Upper lobe of left lung (tissue), 6 donors: ENCODE measurements at regions not wholly inside any gene's neighbourhood (a gene's known extent, or its start where the extent isn't known, plus 50 kb on each side); places are given as distances from the start of the nearest gene placed in this dataset.

Source experiments
- ATAC-seq, 2 donors: fragments of 200-7000 bp; cut with Tn5 transposase; one replicate each; pipeline ENCODE4 v1.9.1; 2022; ENCODE audit warnings: mild to moderate bottlenecking in 2 of 2, moderate library complexity in 2 of 2; ENCODE audit not compliant: low FRiP score in 2 of 2
- DNase-seq, 2 donors: peaks; one replicate each; pipeline ENCODE4 v3.0.0-alpha.2; 2019 to 2020
- H3K27ac ChIP-seq, 4 donors: fragments of 200-600 bp; sonication (generic); one replicate each; pipeline ENCODE4 v1.5.1; 2016 to 2019
- H3K27me3 ChIP-seq, 4 donors: fragments of 200-600 bp; sonication (generic); one replicate each; pipeline ENCODE4 v1.5.1; 2017 to 2019
- H3K36me3 ChIP-seq, 4 donors: fragments of 200-600 bp; sonication (generic); one replicate each; pipeline ENCODE4 v1.5.1; 2016 to 2019
- H3K4me1 ChIP-seq, 4 donors: fragments of 200-600 bp; sonication (generic); one replicate each; pipeline ENCODE4 v1.5.1; 2018 to 2019
- H3K4me3 ChIP-seq, 4 donors: fragments of 200-600 bp; sonication (generic); one replicate each; pipeline ENCODE4 v1.5.1; 2017 to 2019; ENCODE audit warnings: mild to moderate bottlenecking in 2 of 4, moderate library complexity in 1 of 4
- H3K9me3 ChIP-seq, 4 donors: fragments of 200-600 bp; sonication (generic); one replicate each; pipeline ENCODE4 v1.5.1; 2018 to 2019
- EP300 ChIP-seq, 4 donors: sonication (generic); formaldehyde crosslinking; IDR thresholded peaks; one replicate each; pipeline ENCODE4 v1.5.1; 2017; ENCODE audit warnings: antibody characterized with exemption in 4 of 4, control low read depth in 2 of 4
- POLR2A ChIP-seq, 4 donors: fragments of 450-650 bp; IDR thresholded peaks; one replicate each; pipeline ENCODE4 v1.5.1; 2016 to 2017; ENCODE audit warnings: antibody characterized with exemption in 4 of 4, mild to moderate bottlenecking in 2 of 4
- POLR2AphosphoS5 ChIP-seq, 2 donors: sonication (generic); formaldehyde crosslinking; IDR thresholded peaks; one replicate each; pipeline ENCODE4 v1.5.1; 2017; ENCODE audit warnings: antibody characterized with exemption in 2 of 2
- WGBS, 2 donors: methylation state at CpG; one replicate each; pipeline ENCODE4 v1.1.5; 2017 to 2018; 5-methylcytosine and 5-hydroxymethylcytosine counted together
- TF ChIP-seq, protein P1 (sequence below), 6 experiments: fragments of 450-650 bp in 4 of 6; fragments of 200-600 bp in 2 of 6; sonication (generic) in 2 of 6; IDR thresholded peaks; one replicate each; pipeline ENCODE4 v1.5.1; 2016 to 2019; ENCODE audit warnings: antibody characterized with exemption in 6 of 6
- donor health status: DM: no; HTN: no; CAD: no; lungs with moderate emphysema.
- donor health status: DM: no; HTN: yes; CAD: no; lungs with severe emphysema.

DNA sequence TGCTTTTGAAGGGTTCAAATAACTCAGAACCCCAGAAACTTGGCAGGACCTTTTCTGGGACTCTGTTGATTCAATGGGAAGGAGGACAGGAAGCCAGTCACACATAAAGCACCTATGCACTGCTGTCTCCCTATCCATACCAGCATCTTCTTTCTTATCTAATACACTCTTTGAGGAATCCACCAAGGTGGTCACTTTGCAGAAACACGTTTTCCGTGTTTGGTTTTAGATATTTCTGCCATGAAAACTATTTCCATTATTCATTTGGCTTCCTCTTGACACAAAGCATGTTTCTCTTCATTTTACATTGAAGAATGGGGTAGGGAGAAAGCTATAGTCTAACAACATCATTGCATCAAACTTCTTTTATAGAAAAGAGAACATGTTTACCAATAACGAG lies 76.5 kb upstream of the NR3C1 start:
- H3K27ac ChIP-seq, result no peak overlapping the region

DNA sequence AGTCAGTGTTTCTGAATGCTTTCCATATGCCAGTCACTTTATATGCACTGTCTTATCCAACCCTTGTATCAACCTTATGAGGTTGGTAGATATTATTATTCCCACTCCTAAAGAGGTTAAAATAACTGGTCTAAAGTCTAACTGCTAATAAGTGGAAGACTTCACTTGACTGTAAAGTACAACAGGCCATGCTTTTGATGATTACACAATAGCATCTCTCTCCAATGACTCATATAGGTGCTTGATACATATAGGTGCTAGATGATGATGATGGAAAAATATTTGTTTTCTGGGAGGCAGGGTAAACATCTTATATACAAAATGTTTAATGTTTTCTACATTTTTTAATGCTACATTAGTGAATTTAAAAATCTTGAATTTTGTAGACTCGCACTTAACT lies 75.9 kb upstream of the NR3C1 start:
- 94 to 100% methylated on average over 1 of the region's 1 CpG for WGBS, 2 donors
- Histone ChIP-seq H3K9me3 (no peaks in the 10 kb centered on the region), H3K27ac (no peak overlapping the region), H3K4me1 (peaks cover 0 to 7% (median 5%) of the 10 kb centered on the region in 4 donors), H3K4me3 (no peak overlapping the region), H3K36me3 (no peaks in the 10 kb centered on the region), H3K27me3 (no peaks in the 10 kb centered on the region)
- TF ChIP-seq POLR2AphosphoS5 (IDR thresholded peaks at IDR 0.05), result no peak
- ATAC-seq, result no peak
- DNase-seq, result no peak

More for the DNA sequence above, 76.5 kb upstream of the NR3C1 start:
- ATAC-seq, result no peak
- Histone ChIP-seq H3K4me1 (peaks cover 0 to 7% (median 5%) of the 10 kb centered on the region in 4 donors), H3K36me3 (no peaks in the 10 kb centered on the region), H3K27me3 (no peaks in the 10 kb centered on the region), H3K9me3 (no peaks in the 10 kb centered on the region), H3K4me3 (no peak overlapping the region)
- DNase-seq, result no peak
- WGBS, 2 donors, result 90 to 96% methylated on average over 3 of the region's 3 CpGs
- no peak for TF ChIP-seq POLR2A (IDR thresholded peaks at IDR 0.05)
- TF ChIP-seq, protein P1, sequence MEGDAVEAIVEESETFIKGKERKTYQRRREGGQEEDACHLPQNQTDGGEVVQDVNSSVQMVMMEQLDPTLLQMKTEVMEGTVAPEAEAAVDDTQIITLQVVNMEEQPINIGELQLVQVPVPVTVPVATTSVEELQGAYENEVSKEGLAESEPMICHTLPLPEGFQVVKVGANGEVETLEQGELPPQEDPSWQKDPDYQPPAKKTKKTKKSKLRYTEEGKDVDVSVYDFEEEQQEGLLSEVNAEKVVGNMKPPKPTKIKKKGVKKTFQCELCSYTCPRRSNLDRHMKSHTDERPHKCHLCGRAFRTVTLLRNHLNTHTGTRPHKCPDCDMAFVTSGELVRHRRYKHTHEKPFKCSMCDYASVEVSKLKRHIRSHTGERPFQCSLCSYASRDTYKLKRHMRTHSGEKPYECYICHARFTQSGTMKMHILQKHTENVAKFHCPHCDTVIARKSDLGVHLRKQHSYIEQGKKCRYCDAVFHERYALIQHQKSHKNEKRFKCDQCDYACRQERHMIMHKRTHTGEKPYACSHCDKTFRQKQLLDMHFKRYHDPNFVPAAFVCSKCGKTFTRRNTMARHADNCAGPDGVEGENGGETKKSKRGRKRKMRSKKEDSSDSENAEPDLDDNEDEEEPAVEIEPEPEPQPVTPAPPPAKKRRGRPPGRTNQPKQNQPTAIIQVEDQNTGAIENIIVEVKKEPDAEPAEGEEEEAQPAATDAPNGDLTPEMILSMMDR (IDR thresholded peaks at IDR 0.05), result no peak
- no peak for TF ChIP-seq EP300 (IDR thresholded peaks at IDR 0.05)
- TF ChIP-seq POLR2AphosphoS5 (IDR thresholded peaks at IDR 0.05), result no peak

GRCh38 chr5:143476601-143477211 lies 73.2 kb upstream of the NR3C1 start:
- DNase-seq (no peak), ATAC-seq (no peak)
- Histone ChIP-seq H3K27ac (no peak overlapping the region), H3K4me1 (peaks cover 0 to 3% (median 2%) of the 10 kb centered on the region in 4 donors), H3K27me3 (no peaks in the 10 kb centered on the region), H3K36me3 (no peaks in the 10 kb centered on the region), H3K4me3 (no peak overlapping the region), H3K9me3 (no peaks in the 10 kb centered on the region)
- TF ChIP-seq, protein P1 (IDR thresholded peaks at IDR 0.05), result no peak
- TF ChIP-seq POLR2AphosphoS5 (IDR thresholded peaks at IDR 0.05), result no peak
- TF ChIP-seq EP300 (IDR thresholded peaks at IDR 0.05), result no peak
- 86 to 95% methylated on average over 1 of the region's 1 CpG for WGBS, 2 donors

GRCh38 chr5:143474616-143475015 lies 71.1 kb upstream of the NR3C1 start:
- no peak for DNase-seq
- WGBS, 2 donors, result 56 to 69% methylated on average over 3 of the region's 3 CpGs
- no peaks in the 10 kb centered on the region for H3K4me1 ChIP-seq
- H3K36me3 ChIP-seq, result no peaks in the 10 kb centered on the region
- ATAC-seq, result no peak
- H3K27ac ChIP-seq, result no peak overlapping the region
- H3K9me3 ChIP-seq, result no peaks in the 10 kb centered on the region
- no peaks in the 10 kb centered on the region for H3K27me3 ChIP-seq
- H3K4me3 ChIP-seq, result no peak overlapping the region
- TF ChIP-seq EP300 (IDR thresholded peaks at IDR 0.05) (no peak), POLR2A (IDR thresholded peaks at IDR 0.05) (no peak), POLR2AphosphoS5 (IDR thresholded peaks at IDR 0.05) (no peak)
- TF ChIP-seq, protein P1 (IDR thresholded peaks at IDR 0.05), result no peak

GRCh38 chr5:143473481-143473880 lies 70.0 kb upstream of the NR3C1 start:
- no peak for DNase-seq
- TF ChIP-seq POLR2A (IDR thresholded peaks at IDR 0.05), result no peak
- no peak for TF ChIP-seq POLR2AphosphoS5 (IDR thresholded peaks at IDR 0.05)
- no peak for TF ChIP-seq EP300 (IDR thresholded peaks at IDR 0.05)
- TF ChIP-seq, protein P1 (IDR thresholded peaks at IDR 0.05), result no peak
- Histone ChIP-seq H3K27ac (no peak overlapping the region), H3K9me3 (no peaks in the 10 kb centered on the region), H3K27me3 (no peaks in the 10 kb centered on the region), H3K36me3 (no peaks in the 10 kb centered on the region), H3K4me1 (no peaks in the 10 kb centered on the region), H3K4me3 (no peak overlapping the region)
- 79 to 82% methylated on average over 5 of the region's 5 CpGs for WGBS, 2 donors
- ATAC-seq, result no peak
